SK-N-SH treated with all-trans-retinoic acid at 6 μM for 48 hours (cell line): ENCODE measurements at regions not wholly inside any gene's neighbourhood (a gene's known extent, or its start where the extent isn't known, plus 50 kb on each side); places are given as distances from the start of the nearest gene placed in this dataset.

ENCODE experiments used
- ATAC-seq: fragments of 200-7000 bp; cut with Tn5 transposase; 3 replicates; pipeline ENCODE4 v1.9.1; 2020; ENCODE audit warnings: mild to moderate bottlenecking, moderate library complexity
- CREB5 ChIP-seq: fragments of 250-450 bp; sonication (Bioruptor Pico); IDR thresholded peaks from 2 replicates; pipeline ENCODE4 v1.5.1; 2020; ENCODE audit warnings: low read depth, mild to moderate bottlenecking, moderate library complexity
- CSDC2 ChIP-seq: fragments of 250-450 bp; sonication (Bioruptor Pico); IDR thresholded peaks from 2 replicates; pipeline ENCODE4 v1.5.0; 2020; ENCODE audit warnings: mild to moderate bottlenecking, moderate library complexity
- ESRRG ChIP-seq: fragments of 250-450 bp; sonication (Bioruptor Pico); IDR thresholded peaks from 2 replicates; pipeline ENCODE4 v1.6.1; 2021; ENCODE audit warnings: mild to moderate bottlenecking
- GLIS3 ChIP-seq: fragments of 250-450 bp; sonication (Bioruptor Pico); IDR thresholded peaks from 2 replicates; pipeline ENCODE4 v1.5.0; 2020; ENCODE audit warnings: mild to moderate bottlenecking, moderate library complexity
- ISL1 ChIP-seq: fragments of 250-450 bp; sonication (Bioruptor Pico); IDR thresholded peaks from 2 replicates; pipeline ENCODE4 v2.1.2; 2022; ENCODE audit warnings: mild to moderate bottlenecking, moderate library complexity
- OSR1 ChIP-seq: fragments of 250-450 bp; sonication (Bioruptor Pico); IDR thresholded peaks from 2 replicates; pipeline ENCODE4 v1.8.0; 2022; ENCODE audit warnings: moderate library complexity, mild to moderate bottlenecking, inconsistent platforms
- PPARA ChIP-seq: fragments of 250-450 bp; sonication (Bioruptor Pico); IDR thresholded peaks from 2 replicates; pipeline ENCODE4 v1.5.0; 2020; ENCODE audit warnings: mild to moderate bottlenecking, borderline replicate concordance
- RARB ChIP-seq: fragments of 250-450 bp; sonication (Bioruptor Pico); IDR thresholded peaks from 2 replicates; pipeline ENCODE4 v1.8.0; 2021; ENCODE audit warnings: mild to moderate bottlenecking, moderate library complexity
- SNAI2 ChIP-seq: fragments of 250-450 bp; sonication (Bioruptor Pico); IDR thresholded peaks from 2 replicates; pipeline ENCODE4 v1.5.0; 2020; ENCODE audit warnings: mild to moderate bottlenecking, moderate library complexity
- TCF4 ChIP-seq: fragments of 250-450 bp; sonication (Bioruptor Pico); IDR thresholded peaks from 2 replicates; pipeline ENCODE4 v1.8.0; 2021; ENCODE audit warnings: mild to moderate bottlenecking, moderate library complexity, borderline replicate concordance
- TOX ChIP-seq: fragments of 250-450 bp; sonication (Bioruptor Pico); IDR thresholded peaks from 2 replicates; pipeline ENCODE4 v1.8.0; 2021; ENCODE audit warnings: mild to moderate bottlenecking, moderate library complexity, borderline replicate concordance
- TSHZ2 ChIP-seq: fragments of 250-450 bp; sonication (Bioruptor Pico); IDR thresholded peaks from 2 replicates; pipeline ENCODE4 v1.5.0; 2020; ENCODE audit warnings: mild to moderate bottlenecking, moderate library complexity
- ZC3H10 ChIP-seq: fragments of 250-450 bp; sonication (Bioruptor Pico); IDR thresholded peaks from 2 replicates; pipeline ENCODE4 v1.5.1; 2021; ENCODE audit warnings: mild to moderate bottlenecking, moderate library complexity
- ZFP30 ChIP-seq: fragments of 450-650 bp; formaldehyde crosslinking; IDR thresholded peaks from 2 replicates; pipeline ENCODE4 v1.5.0; 2022; ENCODE audit warnings: mild to moderate bottlenecking, moderate library complexity
- ZNF565 ChIP-seq: fragments of 450-650 bp; formaldehyde crosslinking; conservative IDR thresholded peaks from 2 replicates; pipeline ENCODE4 v1.5.0; 2020; ENCODE audit warnings: low read depth, mild to moderate bottlenecking, moderate library complexity
- ZNF70 ChIP-seq: fragments of 450-650 bp; formaldehyde crosslinking; IDR thresholded peaks from 2 replicates; pipeline ENCODE4 v1.5.0; 2020; ENCODE audit warnings: mild to moderate bottlenecking, moderate library complexity
- ZNF8 ChIP-seq: fragments of 450-650 bp; formaldehyde crosslinking; IDR thresholded peaks from 2 replicates; pipeline ENCODE4 v1.5.0; 2020; ENCODE audit warnings: mild to moderate bottlenecking, moderate library complexity
- TF ChIP-seq, protein P1 (sequence below): fragments of 250-450 bp; sonication (Bioruptor Pico); IDR thresholded peaks from 2 replicates; pipeline ENCODE4 v1.8.0; 2020; ENCODE audit warnings: mild to moderate bottlenecking, moderate library complexity, borderline replicate concordance
- TF ChIP-seq, protein P2 (sequence below): fragments of 250-450 bp; sonication (Bioruptor Pico); IDR thresholded peaks from 2 replicates; pipeline ENCODE4 v1.8.0; 2021; ENCODE audit warnings: low read depth, mild to moderate bottlenecking, moderate library complexity, borderline replicate concordance

DNA sequence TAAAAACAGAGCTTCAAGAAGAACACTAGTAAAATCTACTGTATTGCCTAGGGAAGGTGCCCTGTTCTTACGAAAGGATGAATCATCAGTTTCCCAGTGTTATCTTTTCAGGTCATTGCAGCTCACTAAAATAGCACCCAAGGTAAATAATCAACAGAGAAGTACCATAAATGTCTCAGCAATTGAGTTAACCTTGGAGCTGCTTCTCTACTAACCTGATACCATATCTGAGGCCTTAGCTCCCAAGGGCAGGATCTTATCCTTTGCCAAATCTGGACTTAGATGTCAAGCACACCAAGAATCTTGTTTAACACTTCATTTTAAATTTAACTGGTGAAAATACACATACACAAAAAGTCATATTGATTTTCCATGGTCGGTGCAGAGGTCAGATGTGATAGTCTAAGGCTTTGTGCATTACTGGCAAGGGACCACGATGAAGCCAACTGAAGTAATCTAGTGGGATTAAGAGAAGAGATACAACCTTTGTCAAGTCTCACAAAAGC, 81.5 kb downstream of the EDN1 start (continued):
- no peak for TF ChIP-seq CREB5
- TF ChIP-seq ESRRG (CRISPR knock-in tag): no peak

- TF ChIP-seq TSHZ2 (CRISPR knock-in tag): no peak
- no peak for TF ChIP-seq ZFP30 (CRISPR knock-in tag)
- no peak for TF ChIP-seq RARB (CRISPR knock-in tag)
- no peak for TF ChIP-seq TCF4 (CRISPR knock-in tag)
- no peak for TF ChIP-seq ZC3H10
- no peak for TF ChIP-seq GLIS3
- no peak for ATAC-seq
These were observed 89.0 kb downstream of the EDN1 start for GRCh38 chr6:12379181-12379580.

- TF ChIP-seq, protein P1, sequence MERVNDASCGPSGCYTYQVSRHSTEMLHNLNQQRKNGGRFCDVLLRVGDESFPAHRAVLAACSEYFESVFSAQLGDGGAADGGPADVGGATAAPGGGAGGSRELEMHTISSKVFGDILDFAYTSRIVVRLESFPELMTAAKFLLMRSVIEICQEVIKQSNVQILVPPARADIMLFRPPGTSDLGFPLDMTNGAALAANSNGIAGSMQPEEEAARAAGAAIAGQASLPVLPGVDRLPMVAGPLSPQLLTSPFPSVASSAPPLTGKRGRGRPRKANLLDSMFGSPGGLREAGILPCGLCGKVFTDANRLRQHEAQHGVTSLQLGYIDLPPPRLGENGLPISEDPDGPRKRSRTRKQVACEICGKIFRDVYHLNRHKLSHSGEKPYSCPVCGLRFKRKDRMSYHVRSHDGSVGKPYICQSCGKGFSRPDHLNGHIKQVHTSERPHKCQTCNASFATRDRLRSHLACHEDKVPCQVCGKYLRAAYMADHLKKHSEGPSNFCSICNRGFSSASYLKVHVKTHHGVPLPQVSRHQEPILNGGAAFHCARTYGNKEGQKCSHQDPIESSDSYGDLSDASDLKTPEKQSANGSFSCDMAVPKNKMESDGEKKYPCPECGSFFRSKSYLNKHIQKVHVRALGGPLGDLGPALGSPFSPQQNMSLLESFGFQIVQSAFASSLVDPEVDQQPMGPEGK (CRISPR knock-in tag): no peak
- TF ChIP-seq ZNF565 (CRISPR knock-in tag) (no peak), TSHZ2 (CRISPR knock-in tag) (no peak), PPARA (CRISPR knock-in tag) (no peak), TCF4 (CRISPR knock-in tag) (no peak), ZFP30 (CRISPR knock-in tag) (no peak), CSDC2 (CRISPR knock-in tag) (no peak), TOX (no peak), OSR1 (CRISPR knock-in tag) (no peak), CREB5 (no peak)
- TF ChIP-seq, protein P2, sequence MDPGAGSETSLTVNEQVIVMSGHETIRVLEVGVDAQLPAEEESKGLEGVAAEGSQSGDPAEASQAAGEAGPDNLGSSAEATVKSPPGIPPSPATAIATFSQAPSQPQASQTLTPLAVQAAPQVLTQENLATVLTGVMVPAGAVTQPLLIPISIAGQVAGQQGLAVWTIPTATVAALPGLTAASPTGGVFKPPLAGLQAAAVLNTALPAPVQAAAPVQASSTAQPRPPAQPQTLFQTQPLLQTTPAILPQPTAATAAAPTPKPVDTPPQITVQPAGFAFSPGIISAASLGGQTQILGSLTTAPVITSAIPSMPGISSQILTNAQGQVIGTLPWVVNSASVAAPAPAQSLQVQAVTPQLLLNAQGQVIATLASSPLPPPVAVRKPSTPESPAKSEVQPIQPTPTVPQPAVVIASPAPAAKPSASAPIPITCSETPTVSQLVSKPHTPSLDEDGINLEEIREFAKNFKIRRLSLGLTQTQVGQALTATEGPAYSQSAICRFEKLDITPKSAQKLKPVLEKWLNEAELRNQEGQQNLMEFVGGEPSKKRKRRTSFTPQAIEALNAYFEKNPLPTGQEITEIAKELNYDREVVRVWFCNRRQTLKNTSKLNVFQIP: no peak
- no peak for ATAC-seq
These were observed 91.4 kb downstream of the EDN1 start for GRCh38 chr6:12381587-12381986.

- TF ChIP-seq, protein P1 (CRISPR knock-in tag): no peak
- TF ChIP-seq GLIS3 (no peak), ZFP30 (CRISPR knock-in tag) (no peak), ZNF70 (CRISPR knock-in tag) (no peak), ISL1 (CRISPR knock-in tag) (no peak), CREB5 (no peak), TCF4 (CRISPR knock-in tag) (no peak), SNAI2 (CRISPR knock-in tag) (no peak), ZNF8 (CRISPR knock-in tag) (no peak)
- TF ChIP-seq, protein P2: no peak
- ATAC-seq: no peak
These were observed 93.3 kb downstream of the EDN1 start for GRCh38 chr6:12383448-12383847.
